ENCODE measurements at regions not wholly inside any gene's neighbourhood (a gene's known extent, or its start where the extent isn't known, plus 50 kb on each side); places are given as distances from the start of the nearest gene placed in this dataset.

GRCh38 chr10:62466590-62466989 is 92.4 kb downstream of the ZNF365 start:
- intact Hi-C loops (cut with DNase I; ENCODE audit: low total_unique reads) = no loop called here
- Histone ChIP-seq H3K36me3 (no peaks in the 10 kb centered on the region), H3K27me3 (replicated peaks in 1 of 7) (no peaks in the 10 kb centered on the region), H3K4me1 (no peaks in the 10 kb centered on the region), H3K4me3 (no peak overlapping the region), H3K27ac (no peak overlapping the region), H3K9me3 (peaks cover 0 to 21% (median 18%) of the 10 kb centered on the region in 8 donors)
- TF ChIP-seq CTCF (IDR thresholded peaks at IDR 0.05 in 8 of 11, conservative IDR thresholded peaks at IDR 0.05 in 3 of 11) = no peak
- no peak for TF ChIP-seq POLR2AphosphoS5 (IDR thresholded peaks at IDR 0.05)
- no peak for TF ChIP-seq POLR2A (IDR thresholded peaks at IDR 0.05)
- WGBS, 5 donors = 88 to 100% (median 92%) methylated on average over 1 of the region's 1 CpG
- no peak for DNase-seq

GRCh38 chr10:62467527-62467926 is 93.4 kb downstream of the ZNF365 start:
- TF ChIP-seq POLR2A (IDR thresholded peaks at IDR 0.05) (no peak), CTCF (IDR thresholded peaks at IDR 0.05 in 8 of 11, conservative IDR thresholded peaks at IDR 0.05 in 3 of 11) (no peak), POLR2AphosphoS5 (IDR thresholded peaks at IDR 0.05) (no peak)
- WGBS, 5 donors = 88 to 95% (median 92%) methylated on average over 2 of the region's 2 CpGs

GRCh38 chr10:62471711-62472110 is 97.5 kb downstream of the ZNF365 start:
- TF ChIP-seq POLR2A (IDR thresholded peaks at IDR 0.05) (no peak), POLR2AphosphoS5 (IDR thresholded peaks at IDR 0.05) (no peak), CTCF (IDR thresholded peaks at IDR 0.05 in 8 of 11, conservative IDR thresholded peaks at IDR 0.05 in 3 of 11) (no peak)
- H3K9me3 ChIP-seq = no peaks in the 10 kb centered on the region
- no peak overlapping the region for H3K4me3 ChIP-seq
- H3K27me3 ChIP-seq (replicated peaks in 1 of 7) = no peaks in the 10 kb centered on the region
- H3K27ac ChIP-seq = no peak overlapping the region
- DNase-seq = no peak
- intact Hi-C loops (cut with DNase I; ENCODE audit: low total_unique reads) = no loop called here
- no peaks in the 10 kb centered on the region for H3K4me1 ChIP-seq
- WGBS, 5 donors = 83 to 88% (median 87%) methylated on average over 3 of the region's 3 CpGs
- H3K36me3 ChIP-seq = no peaks in the 10 kb centered on the region

More at GRCh38 chr10:62467527-62467926, 93.4 kb downstream of the ZNF365 start:
- Histone ChIP-seq H3K27ac (no peak overlapping the region), H3K4me1 (no peaks in the 10 kb centered on the region), H3K4me3 (no peak overlapping the region), H3K27me3 (replicated peaks in 1 of 7) (no peaks in the 10 kb centered on the region), H3K36me3 (no peaks in the 10 kb centered on the region), H3K9me3 (peaks cover 0 to 21% (median 18%) of the 10 kb centered on the region in 8 donors)
- intact Hi-C loops (cut with DNase I; ENCODE audit: low total_unique reads) = no loop called here
- DNase-seq = no peak

- DNase-seq = no peak
- H3K4me1 ChIP-seq = no peaks in the 10 kb centered on the region
- H3K9me3 ChIP-seq = peaks cover 0 to 5% (median 0%) of the 10 kb centered on the region in 8 donors
- intact Hi-C loops (cut with DNase I; ENCODE audit: low total_unique reads) = no loop called here
- TF ChIP-seq CTCF (IDR thresholded peaks at IDR 0.05 in 8 of 11, conservative IDR thresholded peaks at IDR 0.05 in 3 of 11) (no peak), POLR2A (IDR thresholded peaks at IDR 0.05) (no peak), POLR2AphosphoS5 (IDR thresholded peaks at IDR 0.05) (no peak)
- WGBS, 5 donors = 73 to 82% (median 76%) methylated on average over 4 of the region's 4 CpGs
- no peaks in the 10 kb centered on the region for H3K36me3 ChIP-seq
- no peaks in the 10 kb centered on the region for H3K27me3 ChIP-seq (replicated peaks in 1 of 7)
- H3K4me3 ChIP-seq = no peak overlapping the region
- H3K27ac ChIP-seq = no peak overlapping the region
Measured at GRCh38 chr10:62473241-62473640, 99.1 kb downstream of the ZNF365 start.

Measured in spleen (tissue), 11 donors.